HG02884 (cell line): ENCODE measurements at regions not wholly inside any gene's neighbourhood (a gene's known extent, or its start where the extent isn't known, plus 50 kb on each side); places are given as distances from the start of the nearest gene placed in this dataset.
"Not testable (repeated sequence)": the region's sequence is repeated elsewhere in the genome, so short reads cannot be mapped to it uniquely, and the experiment has no call there.

Experiments used
- ATAC-seq: cut with Tn5 transposase; IDR thresholded peaks from one replicate; pipeline ENCODE4 v1.9.1; 2021; ENCODE audit warnings: mild to moderate bottlenecking, moderate library complexity; ENCODE audit not compliant: unreplicated experiment

- ATAC-seq, result no peak
Measured at GRCh38 chr7:155395176-155395797, 62.6 kb upstream of the EN2 start.

GRCh38 chr7:155396661-155397060 lies 61.3 kb upstream of the EN2 start:
- no peak for ATAC-seq

- ATAC-seq, result not testable (repeated sequence)
Measured at GRCh38 chr7:155397758-155398714, 59.9 kb upstream of the EN2 start.

- no peak for ATAC-seq
Measured at GRCh38 chr7:155398944-155399343, 59.0 kb upstream of the EN2 start.

GRCh38 chr7:155399577-155399976 lies 58.4 kb upstream of the EN2 start:
- no peak for ATAC-seq

GRCh38 chr7:155401231-155401630 lies 56.7 kb upstream of the EN2 start:
- ATAC-seq, result no peak

GRCh38 chr7:155401884-155402283 lies 56.0 kb upstream of the EN2 start:
- ATAC-seq, result no peak

- no peak for ATAC-seq
Measured at GRCh38 chr7:155402941-155403340, 55.0 kb upstream of the EN2 start.

GRCh38 chr7:155404976-155405375 lies 53.0 kb upstream of the EN2 start:
- no peak for ATAC-seq

GRCh38 chr7:155405399-155406318 lies 52.3 kb upstream of the EN2 start:
- no peak for ATAC-seq

- ATAC-seq, result no peak
Measured at GRCh38 chr7:155407799-155408198, 50.1 kb upstream of the EN2 start.
